GM23338 (cell line): ENCODE measurements at regions not wholly inside any gene's neighbourhood (a gene's known extent, or its start where the extent isn't known, plus 50 kb on each side); places are given as distances from the start of the nearest gene placed in this dataset.

Experiments used
- ATAC-seq: fragments of 200-7000 bp; cut with Tn5 transposase; 3 replicates; pipeline ENCODE4 v1.9.1; 2020
- DNase-seq: peaks from one replicate; pipeline ENCODE4 v3.0.0-alpha.2; 2015; ENCODE audit warnings: low spot score
- H2AFZ ChIP-seq: fragments of 200-600 bp; sonication (generic); 2 replicates; pipeline ENCODE4 v1.8.0; 2016; ENCODE audit warnings: antibody characterized with exemption, mild to moderate bottlenecking, moderate library complexity
- H3F3A ChIP-seq: fragments of 200-600 bp; sonication (generic); replicated peaks from 2 replicates; pipeline ENCODE4 v1.8.0; 2017; ENCODE audit warnings: antibody characterized with exemption, mixed run types, low read depth
- H3K27ac ChIP-seq: fragments of 200-600 bp; sonication (generic); 2 replicates; pipeline ENCODE4 v1.6.1; 2016; ENCODE audit warnings: low read depth
- H3K27me3 ChIP-seq: fragments of 200-600 bp; sonication (generic); 2 replicates; pipeline ENCODE4 v1.8.0; 2016; ENCODE audit warnings: mild to moderate bottlenecking, mixed run types, moderate library complexity; ENCODE audit not compliant: insufficient read depth
- H3K36me3 ChIP-seq: fragments of 200-600 bp; sonication (generic); 2 replicates; pipeline ENCODE4 v1.8.0; 2016; ENCODE audit warnings: mild to moderate bottlenecking; ENCODE audit not compliant: insufficient read depth
- H3K4me1 ChIP-seq: fragments of 200-600 bp; sonication (generic); 2 replicates; pipeline ENCODE4 v1.8.0; 2016; ENCODE audit warnings: mild to moderate bottlenecking, moderate library complexity; ENCODE audit not compliant: insufficient read depth
- H3K4me2 ChIP-seq: fragments of 200-600 bp; sonication (generic); 2 replicates; pipeline ENCODE4 v1.7.1; 2017; ENCODE audit warnings: mixed run types
- H3K4me3 ChIP-seq: fragments of 200-600 bp; sonication (generic); 2 replicates; pipeline ENCODE4 v1.6.1; 2016; ENCODE audit warnings: mixed run types
- H3K79me2 ChIP-seq: fragments of 200-600 bp; sonication (generic); replicated peaks from 2 replicates; pipeline ENCODE4 v1.8.0; 2017; ENCODE audit warnings: mild to moderate bottlenecking; ENCODE audit not compliant: insufficient read depth
- H3K9me2 ChIP-seq: fragments of 200-600 bp; sonication (generic); 2 replicates; pipeline ENCODE4 v1.8.0; 2017; ENCODE audit not compliant: insufficient read depth
- H4K20me1 ChIP-seq: fragments of 200-600 bp; sonication (generic); replicated peaks from 2 replicates; pipeline ENCODE4 v1.8.0; 2017; ENCODE audit warnings: mild to moderate bottlenecking; ENCODE audit not compliant: insufficient read depth
- H3K27ac Mint-ChIP-seq: 2 replicates; pipeline ENCODE4 v1.8.0; 2020; ENCODE audit warnings: inconsistent platforms, mild to moderate bottlenecking, moderate library complexity, mixed read lengths
- H3K27me3 Mint-ChIP-seq: 3 replicates; pipeline ENCODE4 v1.8.0; 2022; ENCODE audit warnings: low read depth, mild to moderate bottlenecking, moderate library complexity, mixed read lengths, inconsistent platforms; ENCODE audit not compliant: insufficient read depth, poor library complexity
- H3K36me3 Mint-ChIP-seq: 3 replicates; pipeline ENCODE4 v1.8.0; 2021; ENCODE audit warnings: low read depth, mild to moderate bottlenecking, inconsistent platforms, moderate library complexity, mixed read lengths
- H3K4me1 Mint-ChIP-seq: 3 replicates; pipeline ENCODE4 v1.8.0; 2020; ENCODE audit warnings: mild to moderate bottlenecking, inconsistent platforms, mixed read lengths
- H3K4me3 Mint-ChIP-seq: 3 replicates; pipeline ENCODE4 v1.8.0; 2021; ENCODE audit warnings: moderate library complexity, mild to moderate bottlenecking, inconsistent platforms, mixed read lengths
- H3K9me3 Mint-ChIP-seq: 3 replicates; pipeline ENCODE4 v1.8.0; 2020; ENCODE audit warnings: moderate library complexity, mild to moderate bottlenecking, inconsistent platforms, mixed read lengths
- CREB1 ChIP-seq: fragments of 250-450 bp; sonication (Bioruptor Pico); IDR thresholded peaks from 2 replicates; pipeline ENCODE4 v1.5.0; 2020; ENCODE audit warnings: low read depth, mild to moderate bottlenecking, moderate library complexity
- EZH2 ChIP-seq: fragments of 200-600 bp; sonication (generic); IDR thresholded peaks from one replicate; pipeline ENCODE4 v1.8.0; 2017; ENCODE audit warnings: antibody characterized with exemption, mild to moderate bottlenecking, low read depth; ENCODE audit not compliant: unreplicated experiment
- EZH2phosphoT487 ChIP-seq: fragments of 200-600 bp; sonication (generic); IDR thresholded peaks from one replicate; pipeline ENCODE4 v1.8.1; 2018; ENCODE audit warnings: antibody characterized with exemption; ENCODE audit not compliant: unreplicated experiment
- JUNB ChIP-seq: IDR thresholded peaks from one replicate; pipeline ENCODE4 v1.6.1; 2016; ENCODE audit warnings: antibody characterized with exemption; ENCODE audit not compliant: unreplicated experiment
- NANOG ChIP-seq: IDR thresholded peaks from 2 replicates; pipeline ENCODE4 v1.6.1; 2016; ENCODE audit warnings: antibody characterized with exemption, borderline replicate concordance
- POLR2AphosphoS5 ChIP-seq: IDR thresholded peaks from 2 replicates; pipeline ENCODE4 v1.6.1; 2016; ENCODE audit warnings: antibody characterized with exemption, low read depth
- STAT1 ChIP-seq: IDR thresholded peaks from one replicate; pipeline ENCODE4 v1.6.1; 2016; ENCODE audit warnings: antibody characterized with exemption; ENCODE audit not compliant: unreplicated experiment
- ZNF114 ChIP-seq: fragments of 250-450 bp; sonication (Bioruptor Pico); IDR thresholded peaks from 2 replicates; pipeline ENCODE4 v1.5.0; 2020; ENCODE audit warnings: mild to moderate bottlenecking, moderate library complexity
- TF ChIP-seq, protein P1 (sequence below), 2 experiments: fragments of 200-600 bp in 1 of 2; sonication (generic) in 1 of 2; conservative IDR thresholded peaks; 2 replicates each; pipeline versions ENCODE4 v1.5.1 to v1.6.1; 2016 to 2017; ENCODE audit warnings: antibody characterized with exemption in 2 of 2, low read depth in 2 of 2, mild to moderate bottlenecking in 2 of 2, moderate library complexity in 1 of 2
- TF ChIP-seq, protein P2 (sequence below): IDR thresholded peaks from 2 replicates; pipeline ENCODE4 v1.6.1; 2016; ENCODE audit warnings: antibody characterized with exemption
- TF ChIP-seq, protein P3 (sequence below): IDR thresholded peaks from one replicate; pipeline ENCODE4 v1.6.1; 2018; ENCODE audit warnings: antibody characterized with exemption; ENCODE audit not compliant: unreplicated experiment

DNA sequence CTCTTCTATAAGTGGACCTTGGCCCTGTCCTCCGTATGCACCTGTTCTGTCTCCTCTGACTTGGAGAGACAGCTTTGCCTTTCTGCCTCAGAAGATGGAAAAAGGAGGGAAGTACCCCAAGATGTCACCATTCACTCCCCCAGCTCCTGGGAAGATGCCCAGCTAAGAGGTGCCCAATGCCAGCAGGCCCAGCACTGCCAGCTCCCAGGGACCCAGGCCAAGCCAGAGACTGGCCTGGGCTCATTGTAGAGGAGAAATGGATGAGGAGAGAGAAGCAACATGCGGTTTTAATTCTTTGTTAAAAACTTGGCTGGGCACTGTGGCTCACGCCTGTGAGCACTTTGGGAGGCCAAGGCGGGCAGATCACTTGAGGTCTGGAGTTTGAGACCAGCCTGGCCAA is 111.5 kb upstream of the ZNF507 start:
- no peaks in the 10 kb centered on the region for H3K4me1 ChIP-seq
- H3K4me3 Mint-ChIP-seq, result no peak overlapping the region
- ATAC-seq (no peak), DNase-seq (no peak)
- no peak overlapping the region for H3K4me3 ChIP-seq
- TF ChIP-seq STAT1 (no peak), EZH2 (no peak), EZH2phosphoT487 (no peak), NANOG (no peak), POLR2AphosphoS5 (no peak), JUNB (no peak), ZNF114 (CRISPR knock-in tag) (no peak), CREB1 (CRISPR knock-in tag) (no peak)
- TF ChIP-seq, protein P1, sequence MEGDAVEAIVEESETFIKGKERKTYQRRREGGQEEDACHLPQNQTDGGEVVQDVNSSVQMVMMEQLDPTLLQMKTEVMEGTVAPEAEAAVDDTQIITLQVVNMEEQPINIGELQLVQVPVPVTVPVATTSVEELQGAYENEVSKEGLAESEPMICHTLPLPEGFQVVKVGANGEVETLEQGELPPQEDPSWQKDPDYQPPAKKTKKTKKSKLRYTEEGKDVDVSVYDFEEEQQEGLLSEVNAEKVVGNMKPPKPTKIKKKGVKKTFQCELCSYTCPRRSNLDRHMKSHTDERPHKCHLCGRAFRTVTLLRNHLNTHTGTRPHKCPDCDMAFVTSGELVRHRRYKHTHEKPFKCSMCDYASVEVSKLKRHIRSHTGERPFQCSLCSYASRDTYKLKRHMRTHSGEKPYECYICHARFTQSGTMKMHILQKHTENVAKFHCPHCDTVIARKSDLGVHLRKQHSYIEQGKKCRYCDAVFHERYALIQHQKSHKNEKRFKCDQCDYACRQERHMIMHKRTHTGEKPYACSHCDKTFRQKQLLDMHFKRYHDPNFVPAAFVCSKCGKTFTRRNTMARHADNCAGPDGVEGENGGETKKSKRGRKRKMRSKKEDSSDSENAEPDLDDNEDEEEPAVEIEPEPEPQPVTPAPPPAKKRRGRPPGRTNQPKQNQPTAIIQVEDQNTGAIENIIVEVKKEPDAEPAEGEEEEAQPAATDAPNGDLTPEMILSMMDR (conservative IDR thresholded peaks at IDR 0.05; ENCODE audit: low read depth in 2 of 2), result no peak
- TF ChIP-seq, protein P2, sequence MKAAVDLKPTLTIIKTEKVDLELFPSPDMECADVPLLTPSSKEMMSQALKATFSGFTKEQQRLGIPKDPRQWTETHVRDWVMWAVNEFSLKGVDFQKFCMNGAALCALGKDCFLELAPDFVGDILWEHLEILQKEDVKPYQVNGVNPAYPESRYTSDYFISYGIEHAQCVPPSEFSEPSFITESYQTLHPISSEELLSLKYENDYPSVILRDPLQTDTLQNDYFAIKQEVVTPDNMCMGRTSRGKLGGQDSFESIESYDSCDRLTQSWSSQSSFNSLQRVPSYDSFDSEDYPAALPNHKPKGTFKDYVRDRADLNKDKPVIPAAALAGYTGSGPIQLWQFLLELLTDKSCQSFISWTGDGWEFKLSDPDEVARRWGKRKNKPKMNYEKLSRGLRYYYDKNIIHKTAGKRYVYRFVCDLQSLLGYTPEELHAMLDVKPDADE, result no peak
- TF ChIP-seq, protein P3, sequence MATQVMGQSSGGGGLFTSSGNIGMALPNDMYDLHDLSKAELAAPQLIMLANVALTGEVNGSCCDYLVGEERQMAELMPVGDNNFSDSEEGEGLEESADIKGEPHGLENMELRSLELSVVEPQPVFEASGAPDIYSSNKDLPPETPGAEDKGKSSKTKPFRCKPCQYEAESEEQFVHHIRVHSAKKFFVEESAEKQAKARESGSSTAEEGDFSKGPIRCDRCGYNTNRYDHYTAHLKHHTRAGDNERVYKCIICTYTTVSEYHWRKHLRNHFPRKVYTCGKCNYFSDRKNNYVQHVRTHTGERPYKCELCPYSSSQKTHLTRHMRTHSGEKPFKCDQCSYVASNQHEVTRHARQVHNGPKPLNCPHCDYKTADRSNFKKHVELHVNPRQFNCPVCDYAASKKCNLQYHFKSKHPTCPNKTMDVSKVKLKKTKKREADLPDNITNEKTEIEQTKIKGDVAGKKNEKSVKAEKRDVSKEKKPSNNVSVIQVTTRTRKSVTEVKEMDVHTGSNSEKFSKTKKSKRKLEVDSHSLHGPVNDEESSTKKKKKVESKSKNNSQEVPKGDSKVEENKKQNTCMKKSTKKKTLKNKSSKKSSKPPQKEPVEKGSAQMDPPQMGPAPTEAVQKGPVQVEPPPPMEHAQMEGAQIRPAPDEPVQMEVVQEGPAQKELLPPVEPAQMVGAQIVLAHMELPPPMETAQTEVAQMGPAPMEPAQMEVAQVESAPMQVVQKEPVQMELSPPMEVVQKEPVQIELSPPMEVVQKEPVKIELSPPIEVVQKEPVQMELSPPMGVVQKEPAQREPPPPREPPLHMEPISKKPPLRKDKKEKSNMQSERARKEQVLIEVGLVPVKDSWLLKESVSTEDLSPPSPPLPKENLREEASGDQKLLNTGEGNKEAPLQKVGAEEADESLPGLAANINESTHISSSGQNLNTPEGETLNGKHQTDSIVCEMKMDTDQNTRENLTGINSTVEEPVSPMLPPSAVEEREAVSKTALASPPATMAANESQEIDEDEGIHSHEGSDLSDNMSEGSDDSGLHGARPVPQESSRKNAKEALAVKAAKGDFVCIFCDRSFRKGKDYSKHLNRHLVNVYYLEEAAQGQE, result no peak
- no peaks in the 10 kb centered on the region for H3K36me3 ChIP-seq
- H3K79me2 ChIP-seq, result no peaks in the 10 kb centered on the region
- H3K36me3 Mint-ChIP-seq, result no peaks in the 10 kb centered on the region
- H2AFZ ChIP-seq, result no peak overlapping the region
- H3K9me2 ChIP-seq, result no peaks in the 10 kb centered on the region
- no peaks in the 10 kb centered on the region for H3K27me3 ChIP-seq
- peaks cover 12% of the 10 kb centered on the region for H3K27me3 Mint-ChIP-seq
- H3K4me2 ChIP-seq, result no peak overlapping the region
- H3F3A ChIP-seq, result no peaks in the 10 kb centered on the region
- H3K27ac ChIP-seq, result no peak overlapping the region
- H4K20me1 ChIP-seq, result no peaks in the 10 kb centered on the region
- no peak overlapping the region; the same call in 1 of the 2 replicates for H3K27ac Mint-ChIP-seq
- no peaks in the 10 kb centered on the region for H3K4me1 Mint-ChIP-seq
- no peaks in the 10 kb centered on the region for H3K9me3 Mint-ChIP-seq
